ENCODE measurements at regions not wholly inside any gene's neighbourhood (a gene's known extent, or its start where the extent isn't known, plus 50 kb on each side); places are given as distances from the start of the nearest gene placed in this dataset.

DNA sequence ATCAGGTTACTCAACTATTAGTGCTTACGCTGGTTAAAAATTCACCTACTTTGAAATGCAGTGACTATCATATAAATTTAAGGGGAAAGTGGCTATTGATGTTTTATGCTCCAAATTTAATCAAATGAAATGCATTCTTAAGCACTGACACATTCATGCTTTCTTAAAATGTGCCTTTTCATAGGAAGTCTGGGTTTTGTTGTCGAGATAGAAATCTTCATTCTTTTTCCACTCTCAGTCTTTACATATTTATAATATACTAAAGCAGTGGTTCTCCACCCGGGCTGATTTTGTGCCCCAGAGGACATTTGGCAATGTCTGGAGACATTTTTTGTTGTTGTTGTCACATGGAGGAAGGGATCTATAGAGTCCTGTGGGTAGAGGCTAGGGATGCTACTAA lies 167.9 kb downstream of the PAX3 start:
- TF ChIP-seq CTCF (IDR thresholded peaks at IDR 0.05; ENCODE audit: insufficient read depth, low read length) (no peak), REST (IDR thresholded peaks at IDR 0.05; ENCODE audit: insufficient replicate concordance, low read depth) (no peak)
